ENCODE measurements at regions not wholly inside any gene's neighbourhood (a gene's known extent, or its start where the extent isn't known, plus 50 kb on each side); places are given as distances from the start of the nearest gene placed in this dataset.

- Histone ChIP-seq H3K27ac (no peak overlapping the region), H3K9me3 (no peaks in the 10 kb centered on the region), H3K4me3 (no peak overlapping the region), H3K36me3 (no peaks in the 10 kb centered on the region), H3K4me1 (peaks cover 0 to 14% (median 4%) of the 10 kb centered on the region in 9 donors), H3K27me3 (no peaks in the 10 kb centered on the region)
- DNase-seq (no peak), ATAC-seq (peak in 4 of 8 donors; percentile 33 to 83 (median 66))
- 24 to 28% methylated on average over 4 of the region's 4 CpGs for WGBS, 2 donors
- intact Hi-C loops (cut with DNase I), result no loop called here
- TF ChIP-seq CTCF (IDR thresholded peaks at IDR 0.05), result no peak
These were observed 936.6 kb downstream of the NR2F1-AS1 start for GRCh38 chr5:92644266-92644886.

- H3K9me3 ChIP-seq, result no peaks in the 10 kb centered on the region
- no peaks in the 10 kb centered on the region for H3K27me3 ChIP-seq
- no peak overlapping the region for H3K27ac ChIP-seq
- H3K36me3 ChIP-seq, result no peaks in the 10 kb centered on the region
- DNase-seq (peak in 1 of 2 donors; percentile 14), ATAC-seq (peak in 4 of 8 donors; percentile 47 to 70 (median 65))
- WGBS, 2 donors, result 8 to 14% methylated on average over 10 of the region's 10 CpGs
- no peak for TF ChIP-seq CTCF (IDR thresholded peaks at IDR 0.05)
- H3K4me3 ChIP-seq, result peak overlapping the region in 8 of 10 donors; percentile 8 to 38 (median 30)
- H3K4me1 ChIP-seq, result peaks cover 0 to 14% (median 4%) of the 10 kb centered on the region in 9 donors
- intact Hi-C loops (cut with DNase I), result no loop called here
These were observed 939.7 kb downstream of the NR2F1-AS1 start for GRCh38 chr5:92641031-92641962.

GRCh38 chr5:92640340-92640739, 940.7 kb downstream of the NR2F1-AS1 start:
- no peaks in the 10 kb centered on the region for H3K36me3 ChIP-seq
- intact Hi-C loops (cut with DNase I), result no loop called here
- H3K4me1 ChIP-seq, result peaks cover 0 to 14% (median 4%) of the 10 kb centered on the region in 9 donors
- no peak for ATAC-seq
- 71 to 77% methylated on average over 3 of the region's 3 CpGs for WGBS, 2 donors
- DNase-seq, result no peak
- H3K4me3 ChIP-seq, result no peak overlapping the region
- H3K9me3 ChIP-seq, result no peaks in the 10 kb centered on the region
- no peaks in the 10 kb centered on the region for H3K27me3 ChIP-seq
- TF ChIP-seq CTCF (IDR thresholded peaks at IDR 0.05), result no peak
- no peak overlapping the region for H3K27ac ChIP-seq

GRCh38 chr5:92637960-92638359, 943.1 kb downstream of the NR2F1-AS1 start:
- H3K4me3 ChIP-seq, result no peak overlapping the region
- H3K9me3 ChIP-seq, result no peaks in the 10 kb centered on the region
- ATAC-seq (no peak), DNase-seq (no peak)
- peaks cover 0 to 14% (median 4%) of the 10 kb centered on the region in 9 donors for H3K4me1 ChIP-seq
- H3K36me3 ChIP-seq, result no peaks in the 10 kb centered on the region
- 82 to 91% methylated on average over 4 of the region's 4 CpGs for WGBS, 2 donors
- no peak for TF ChIP-seq CTCF (IDR thresholded peaks at IDR 0.05)
- intact Hi-C loops (cut with DNase I), result no loop called here
- H3K27ac ChIP-seq, result no peak overlapping the region
- no peaks in the 10 kb centered on the region for H3K27me3 ChIP-seq

Measured in heart right ventricle (tissue), 16 donors.